HG02970 (cell line): ENCODE measurements at regions not wholly inside any gene's neighbourhood (a gene's known extent, or its start where the extent isn't known, plus 50 kb on each side); places are given as distances from the start of the nearest gene placed in this dataset.

ENCODE experiments used
- ATAC-seq: cut with Tn5 transposase; IDR thresholded peaks from one replicate; pipeline ENCODE4 v1.9.1; 2021; ENCODE audit warnings: mild to moderate bottlenecking, moderate library complexity, moderate number of reproducible peaks; ENCODE audit not compliant: unreplicated experiment, low FRiP score

DNA sequence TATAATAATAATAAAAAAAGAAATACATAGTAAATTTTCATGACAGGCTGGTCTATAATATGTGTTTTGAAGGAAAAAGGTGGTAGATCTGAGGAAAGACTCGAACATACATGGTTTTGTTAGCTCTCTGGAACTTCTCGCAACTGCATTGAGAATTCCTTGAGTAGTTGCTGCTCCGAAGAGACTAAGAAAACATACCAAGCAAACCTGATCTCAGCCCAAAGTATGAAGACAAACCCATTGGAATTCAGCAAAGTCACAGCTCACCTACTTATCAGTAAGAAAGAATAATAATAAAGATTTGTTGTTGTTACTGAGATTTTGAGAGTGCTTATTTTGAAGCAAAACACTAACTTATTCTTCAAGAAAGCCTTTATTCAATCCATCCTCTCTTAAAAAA, 1107.1 kb upstream of the EYS start:
- ATAC-seq: no peak

DNA sequence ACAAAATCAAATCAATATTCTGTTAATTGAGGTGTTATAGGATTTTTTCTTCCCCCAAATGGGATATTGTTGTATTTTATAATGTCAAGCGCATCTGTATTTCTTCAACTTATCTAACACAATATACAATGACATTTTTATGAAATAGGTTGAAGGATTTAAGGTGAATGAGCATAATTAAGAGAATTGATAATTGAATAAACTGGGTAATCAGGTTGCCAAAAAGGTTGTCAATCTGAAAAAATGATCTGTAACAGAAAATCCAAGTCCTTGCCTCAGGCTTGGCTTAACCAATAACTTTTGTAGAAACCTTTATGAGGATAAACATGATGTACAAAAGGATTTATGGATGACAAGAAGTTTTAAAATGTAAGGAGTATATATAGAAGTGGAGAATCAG, 1101.7 kb upstream of the EYS start:
- no peak for ATAC-seq

DNA sequence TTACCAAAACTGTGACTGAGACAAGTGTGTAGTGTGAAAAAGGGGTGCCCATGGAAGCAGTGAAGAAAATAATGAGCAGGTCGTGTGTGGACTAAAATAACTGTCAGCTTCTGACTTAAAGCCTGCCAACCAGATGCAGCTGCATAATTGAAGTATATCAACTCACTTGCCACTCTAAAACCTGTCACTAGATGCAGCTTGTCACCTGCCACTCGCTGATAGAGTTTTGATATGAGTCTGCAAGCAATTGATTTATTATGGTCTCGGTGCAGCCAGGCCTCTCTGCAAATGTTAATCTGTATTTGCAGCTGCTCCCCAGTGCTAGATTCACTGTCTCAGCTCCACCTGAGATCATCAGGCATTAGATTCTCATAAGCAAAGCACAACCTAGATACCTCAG, 1090.0 kb upstream of the EYS start:
- no peak for ATAC-seq

DNA sequence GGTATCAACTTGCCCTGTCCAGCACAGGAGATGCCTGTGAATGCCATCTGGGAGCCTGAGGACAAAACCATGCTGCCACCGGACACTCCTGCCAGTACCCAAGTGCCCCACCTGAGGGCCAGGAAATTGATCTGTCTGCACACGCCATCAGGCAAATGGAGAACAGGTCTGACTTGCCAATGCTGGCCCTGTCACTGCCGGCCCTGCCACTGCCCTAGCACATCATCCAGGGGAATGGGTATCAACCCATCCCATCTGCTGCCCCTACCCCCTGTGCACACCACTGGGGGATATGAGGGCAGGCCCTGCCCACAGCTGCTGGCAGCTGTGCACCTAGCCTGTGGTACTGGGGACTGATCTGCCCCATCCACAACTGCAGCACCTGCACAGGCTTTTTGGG, 1081.6 kb upstream of the EYS start:
- no peak for ATAC-seq

DNA sequence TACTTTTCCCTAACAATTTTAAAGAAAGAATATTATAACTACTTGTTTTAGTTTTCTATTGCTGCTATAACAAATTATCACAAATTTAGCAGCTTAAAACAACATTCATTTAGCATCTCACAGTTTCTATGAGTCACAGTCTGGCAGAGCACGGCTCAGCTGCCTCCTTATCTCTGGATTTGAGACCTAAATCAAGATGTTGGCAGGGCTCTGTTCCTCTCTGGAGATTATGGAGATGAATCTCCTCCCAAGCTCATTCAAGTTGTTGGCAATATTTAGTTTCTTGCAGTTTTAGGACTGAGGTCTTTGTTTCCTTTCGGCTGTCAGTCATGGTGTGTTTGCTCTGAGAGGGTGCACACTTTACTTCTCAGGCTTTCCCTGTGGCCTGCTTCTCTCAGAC, 1065.8 kb upstream of the EYS start:
- ATAC-seq: no peak

DNA sequence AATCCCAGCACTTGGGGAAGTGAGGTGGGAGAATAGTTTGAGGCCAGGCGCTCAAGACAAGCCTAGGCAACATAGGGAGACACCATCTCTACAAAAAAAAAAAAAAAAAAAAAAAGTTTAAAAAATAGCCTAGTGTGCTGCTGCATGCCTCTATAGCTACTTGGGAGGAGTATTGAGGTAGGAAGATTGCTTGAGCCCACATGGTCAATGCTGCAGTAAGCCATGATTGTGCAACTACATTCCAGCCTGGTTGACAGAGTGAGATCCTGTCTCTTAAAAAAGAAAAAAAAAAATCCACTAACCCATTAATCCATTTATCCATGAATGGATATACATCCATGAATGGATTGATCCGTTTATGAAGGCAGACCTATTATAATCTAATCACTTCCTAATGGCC, 1064.6 kb upstream of the EYS start:
- no peak for ATAC-seq

DNA sequence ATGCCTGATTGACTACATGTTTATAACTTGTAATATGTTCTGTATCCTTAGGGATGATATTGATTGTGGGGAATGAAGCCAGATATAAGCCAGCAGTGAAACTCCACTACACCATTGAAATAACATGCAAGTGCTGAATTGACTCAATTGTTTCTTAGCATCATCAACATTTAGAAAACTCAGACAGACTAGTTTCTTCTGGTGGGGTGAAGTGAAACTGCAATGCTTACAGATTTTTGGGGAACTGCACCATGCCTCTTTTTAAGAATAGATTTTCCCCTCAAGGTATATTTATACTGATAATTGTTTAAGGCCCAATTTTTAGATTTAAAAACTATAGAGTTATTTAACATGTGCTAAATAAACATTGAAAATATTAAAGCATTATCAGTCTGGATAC, 1044.6 kb upstream of the EYS start:
- ATAC-seq: no peak

DNA sequence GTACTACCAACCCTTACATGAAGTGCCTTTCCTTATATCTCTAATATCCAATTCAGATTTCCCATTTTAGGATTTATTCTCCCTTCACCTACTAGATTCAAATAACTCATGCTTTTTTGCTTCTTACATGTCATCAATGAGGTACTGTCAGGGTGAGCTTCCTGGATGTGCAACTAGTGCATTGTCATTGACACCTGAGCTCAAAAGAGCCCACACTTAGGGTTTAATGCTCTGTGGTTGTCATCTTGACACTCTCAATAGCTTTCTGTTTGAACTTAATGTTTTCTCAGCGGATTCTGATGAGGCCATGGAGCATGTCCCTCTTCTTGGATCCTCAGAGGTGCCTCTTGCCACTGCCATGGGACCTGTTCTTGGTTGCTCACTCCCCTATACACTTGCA, 1033.3 kb upstream of the EYS start:
- no peak for ATAC-seq

DNA sequence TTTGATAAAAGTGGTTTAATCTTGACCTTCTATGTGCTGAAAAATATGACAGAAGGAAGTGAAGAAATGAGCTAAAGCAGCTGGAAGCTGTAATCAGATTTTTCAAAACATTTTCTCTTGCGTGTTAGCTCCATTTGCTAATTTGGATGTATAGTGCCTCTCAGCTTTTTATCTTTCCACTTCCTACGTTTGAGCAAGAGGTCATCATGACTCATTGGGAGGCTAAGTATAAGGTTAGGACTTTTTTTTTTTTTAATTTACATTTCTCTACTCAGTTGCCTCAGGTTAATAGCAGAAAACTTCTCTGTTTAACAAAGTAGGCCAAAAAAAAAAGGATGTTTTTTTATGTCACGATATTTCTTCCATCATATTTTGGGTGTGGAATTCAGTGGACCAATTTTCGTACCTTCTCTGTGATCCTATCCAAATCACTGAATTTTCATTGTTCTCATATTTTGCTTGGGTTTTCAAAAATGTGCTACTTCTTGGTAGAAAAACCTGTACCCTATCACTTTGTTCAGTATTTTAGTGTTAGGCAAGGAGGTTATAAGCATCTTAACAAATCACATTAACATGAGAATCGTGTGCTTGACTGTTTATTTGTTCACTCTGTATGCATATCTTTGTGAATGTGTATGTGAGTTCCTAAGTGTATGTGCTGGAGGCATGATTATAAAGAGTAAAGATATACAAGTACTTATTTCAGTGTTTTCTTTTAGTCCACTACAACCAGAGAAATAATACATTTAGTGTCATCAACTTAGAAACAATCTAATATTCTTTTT, 1028.3 kb upstream of the EYS start:
- no peak for ATAC-seq

DNA sequence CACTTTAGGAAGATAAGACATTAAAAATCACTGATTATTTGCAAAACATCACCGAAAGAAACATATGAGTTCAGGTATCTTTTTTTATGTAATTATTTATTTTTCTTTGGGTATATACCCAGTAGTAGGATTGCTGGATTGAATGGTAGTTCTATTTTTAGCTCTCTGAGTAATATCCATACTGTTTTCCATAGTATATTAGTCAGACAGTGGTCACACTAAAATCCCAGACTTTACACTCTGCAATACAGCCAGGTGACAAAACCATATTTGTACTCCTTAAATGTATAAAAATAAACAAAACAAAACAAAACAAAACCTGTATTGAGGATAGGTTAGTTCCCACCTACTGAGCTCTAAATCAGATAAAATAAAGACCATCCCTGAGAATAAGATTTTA, 1024.3 kb upstream of the EYS start:
- ATAC-seq: no peak

DNA sequence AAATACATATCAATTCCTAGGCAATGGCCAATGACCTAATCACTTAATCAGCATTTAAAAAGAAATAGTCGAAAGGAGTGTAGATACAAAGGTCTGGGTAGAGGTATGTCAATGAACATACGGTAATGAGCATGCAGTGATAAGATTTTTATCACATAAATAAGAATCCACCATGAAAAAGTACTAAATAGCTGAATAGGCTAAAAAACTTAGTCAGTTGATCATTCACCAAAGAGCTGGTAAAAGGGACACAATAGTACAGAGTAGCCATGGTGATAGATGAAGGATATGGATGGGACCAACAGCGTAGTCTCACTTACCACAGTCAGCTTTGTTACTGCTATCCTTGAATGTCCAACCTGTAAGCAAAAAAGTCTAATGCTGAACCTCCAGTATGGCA, 1018.6 kb upstream of the EYS start:
- ATAC-seq: no peak

DNA sequence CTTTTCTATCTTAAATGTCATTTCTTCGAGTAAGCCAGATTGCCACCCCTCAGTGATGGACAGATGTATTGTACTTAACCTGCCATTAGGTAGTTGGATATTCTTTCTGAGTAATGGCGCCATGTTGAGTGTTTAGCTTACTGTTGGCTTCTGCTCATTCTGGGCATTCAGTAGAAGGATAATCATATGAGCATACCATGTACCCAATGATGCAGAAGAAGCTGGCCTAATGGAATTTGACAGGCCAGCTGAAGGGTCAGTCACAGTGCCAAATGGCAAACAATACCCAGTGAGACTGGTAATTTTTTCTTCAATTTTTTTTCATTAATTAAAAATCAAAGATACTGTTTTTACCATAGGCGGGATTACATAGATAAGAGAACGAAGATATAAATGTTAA, 1010.8 kb upstream of the EYS start:
- ATAC-seq: no peak

DNA sequence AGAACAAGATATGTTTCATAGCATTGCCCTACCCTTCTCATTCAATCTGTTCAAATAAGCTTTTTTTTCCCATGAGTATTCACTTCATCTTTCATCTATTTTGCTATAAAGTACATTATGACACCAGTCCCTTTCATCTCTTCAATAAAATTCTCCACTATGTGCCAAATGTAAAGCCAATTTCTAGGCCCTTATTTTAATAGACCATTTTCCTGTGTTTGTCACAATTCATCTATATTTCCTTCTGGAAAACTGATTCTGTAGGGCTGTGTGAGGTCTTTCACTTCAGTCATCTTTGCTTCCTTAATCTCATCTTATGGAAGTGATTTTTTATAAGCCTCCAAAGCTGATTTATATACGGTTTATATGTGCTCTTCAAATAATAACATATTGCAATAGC, 992.4 kb upstream of the EYS start:
- no peak for ATAC-seq

DNA sequence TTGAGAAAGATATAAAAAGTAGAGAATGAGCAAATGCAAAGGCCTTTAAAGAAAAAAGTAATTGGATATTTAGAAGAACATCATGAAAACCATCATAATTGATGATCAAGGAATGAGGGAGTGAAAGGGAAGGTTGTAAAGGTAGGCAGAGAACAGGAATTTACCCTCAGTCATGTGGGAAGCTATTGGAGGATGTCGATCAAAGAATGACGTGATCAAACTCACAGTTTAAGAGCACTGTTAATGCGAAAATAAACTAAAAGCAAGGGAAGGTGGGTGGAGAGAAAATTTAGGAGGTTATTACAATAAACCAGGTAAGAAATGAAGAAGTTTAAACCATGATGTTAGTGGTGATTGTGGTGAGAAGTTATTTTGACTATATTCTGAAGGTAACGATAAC, 982.6 kb upstream of the EYS start:
- no peak for ATAC-seq

DNA sequence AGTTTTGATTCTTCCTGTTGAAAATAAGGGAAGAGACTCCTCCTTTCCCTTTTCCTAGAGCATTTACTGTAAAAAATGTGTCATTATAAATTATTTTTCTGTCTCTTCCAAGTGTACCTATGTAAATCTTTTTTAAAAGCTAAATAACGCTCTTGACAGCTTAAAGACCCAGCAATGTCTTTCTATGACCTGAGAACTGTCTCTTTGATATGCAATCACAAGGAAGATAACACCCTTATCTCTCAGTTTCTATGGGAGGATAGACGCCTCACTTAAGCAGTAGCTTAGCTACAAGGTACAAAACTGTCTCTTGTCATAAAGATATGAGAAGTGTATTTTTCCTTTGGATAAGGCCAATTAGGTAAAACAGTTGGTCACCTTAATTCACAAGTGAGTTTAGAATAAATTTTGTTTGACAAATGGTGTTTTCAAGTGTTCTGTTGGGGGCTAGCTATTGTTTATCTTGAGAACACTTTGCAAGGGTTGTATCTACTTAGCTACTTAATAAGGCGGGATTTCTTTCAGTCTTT, 980.6 kb upstream of the EYS start:
- ATAC-seq: no peak

DNA sequence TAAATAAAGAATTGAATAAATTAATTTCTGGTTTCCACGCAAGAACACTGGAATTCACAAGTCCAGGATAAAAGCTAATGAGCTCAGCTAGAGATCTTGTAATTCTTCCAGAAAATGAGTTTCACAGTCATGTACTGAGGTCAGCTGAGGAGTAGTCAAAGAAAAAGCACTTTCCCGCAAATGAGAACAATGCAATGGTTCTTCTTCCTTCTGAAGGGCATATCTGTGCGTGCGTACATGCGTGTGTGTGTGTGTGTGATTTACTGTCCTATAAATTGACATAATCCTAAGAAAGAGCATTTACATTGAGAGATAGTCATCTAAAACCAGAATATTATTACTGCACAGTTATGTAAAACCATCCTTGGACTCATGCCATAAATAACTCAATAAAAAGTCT, 968.9 kb upstream of the EYS start:
- ATAC-seq: no peak

DNA sequence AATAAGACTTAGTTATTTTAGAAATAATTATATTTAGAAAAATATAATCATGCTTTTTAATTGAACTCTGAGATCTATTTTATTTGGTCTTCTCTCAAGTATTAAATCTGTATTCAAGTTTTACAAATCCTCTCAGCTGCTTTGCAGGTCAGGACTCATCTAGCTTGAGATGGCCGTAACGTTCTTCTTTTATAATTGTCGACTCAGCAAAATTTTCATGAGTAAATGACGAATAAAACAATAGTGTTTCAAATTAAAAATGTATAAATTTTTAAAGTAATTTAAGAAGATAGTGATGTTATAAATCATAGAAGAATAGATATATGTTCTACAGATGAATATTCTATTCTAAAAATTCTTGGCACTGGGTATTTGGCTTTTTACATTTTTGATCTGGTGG, 957.1 kb upstream of the EYS start:
- no peak for ATAC-seq

DNA sequence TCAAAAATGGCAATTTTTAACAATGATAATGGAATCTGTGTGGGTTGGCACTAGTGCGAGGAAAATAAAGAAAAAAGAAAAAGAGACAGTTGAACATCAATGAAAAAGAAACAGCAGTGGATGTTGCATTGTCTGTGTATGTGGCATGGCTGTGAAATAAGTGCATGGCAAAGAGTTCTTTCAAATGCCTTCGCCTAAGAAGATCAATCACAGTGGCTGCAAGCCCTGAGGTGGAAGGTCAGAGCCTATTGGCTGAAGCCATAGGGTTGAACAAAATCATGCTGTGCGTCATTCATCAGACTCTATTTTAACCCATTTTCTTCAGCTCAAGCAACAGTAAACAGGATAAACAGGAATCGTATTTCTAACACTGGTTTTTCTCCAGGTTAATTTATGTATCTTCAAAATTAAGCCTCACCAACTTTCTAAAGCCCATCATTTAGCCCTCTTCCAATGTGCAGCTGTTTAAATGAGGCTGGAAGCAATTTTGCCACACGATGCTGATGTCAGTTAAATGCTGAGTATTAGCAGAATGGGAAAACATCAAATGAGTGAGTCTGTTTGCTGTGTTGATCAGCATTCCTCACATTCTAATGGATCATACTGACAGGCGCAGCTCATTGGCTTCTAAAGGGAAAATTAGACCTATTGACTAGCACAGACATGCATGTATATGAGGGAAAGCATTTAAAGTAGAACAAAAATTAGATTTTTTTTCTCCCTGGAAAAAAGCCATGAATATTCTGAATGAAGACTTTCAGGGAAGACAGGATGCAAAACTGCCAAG, 955.9 kb upstream of the EYS start:
- ATAC-seq: no peak

DNA sequence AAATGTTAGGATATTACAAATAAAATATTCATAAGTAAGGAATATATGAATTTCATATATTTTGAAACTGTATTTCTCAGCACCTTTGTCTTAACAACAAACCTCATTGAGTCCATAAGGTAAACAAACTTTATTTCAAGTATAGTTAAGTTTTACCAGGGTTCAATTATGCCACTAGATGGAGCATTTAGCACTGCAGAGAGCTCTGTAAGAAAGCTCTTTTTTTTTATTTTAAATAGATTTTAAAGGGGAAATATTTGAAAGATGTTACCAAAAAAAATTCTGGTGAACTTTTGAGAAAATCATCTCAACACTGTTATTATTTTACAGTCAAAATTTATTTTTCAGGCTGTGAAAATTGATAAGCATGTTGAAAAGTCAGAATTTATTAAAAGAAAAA, 955.2 kb upstream of the EYS start:
- no peak for ATAC-seq

DNA sequence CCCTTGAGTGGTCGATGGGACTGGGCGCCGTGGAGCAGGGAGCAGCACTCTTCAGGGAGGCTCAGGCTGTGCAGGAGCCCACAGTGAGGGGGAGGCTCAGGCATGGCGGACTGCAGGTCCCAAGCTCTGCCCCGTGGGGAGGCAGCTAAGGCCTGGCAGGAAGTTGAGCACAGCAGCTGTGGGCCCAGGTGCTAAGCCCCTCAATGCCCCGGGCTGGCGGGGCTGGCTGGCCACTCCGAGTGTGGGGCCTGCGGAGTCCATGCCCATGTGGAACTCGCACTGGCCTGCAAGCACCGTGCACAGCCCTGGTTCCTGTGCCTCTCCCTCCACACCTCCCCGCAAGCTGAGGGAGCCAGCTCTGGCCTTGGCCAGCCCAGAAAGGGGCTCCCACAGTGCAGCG, 948.4 kb upstream of the EYS start:
- no peak for ATAC-seq

DNA sequence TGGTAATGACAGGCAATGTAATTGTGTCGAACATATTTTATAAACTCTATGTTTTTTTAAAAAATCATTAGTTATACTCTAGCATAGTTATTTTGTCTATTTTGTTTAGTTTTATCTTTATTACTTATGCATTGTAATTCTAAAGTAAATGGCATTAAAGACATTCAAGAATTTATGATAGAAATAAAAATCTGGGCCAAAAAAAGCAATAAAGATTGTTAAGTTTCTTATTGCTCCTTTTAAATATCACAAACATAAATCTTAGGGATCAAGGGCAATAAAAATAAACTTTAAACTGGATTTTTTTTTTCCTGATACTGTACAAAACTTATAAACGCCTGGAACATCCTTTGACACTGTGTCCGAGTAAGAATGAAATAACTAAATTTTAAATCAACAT, 931.5 kb upstream of the EYS start:
- ATAC-seq: no peak

DNA sequence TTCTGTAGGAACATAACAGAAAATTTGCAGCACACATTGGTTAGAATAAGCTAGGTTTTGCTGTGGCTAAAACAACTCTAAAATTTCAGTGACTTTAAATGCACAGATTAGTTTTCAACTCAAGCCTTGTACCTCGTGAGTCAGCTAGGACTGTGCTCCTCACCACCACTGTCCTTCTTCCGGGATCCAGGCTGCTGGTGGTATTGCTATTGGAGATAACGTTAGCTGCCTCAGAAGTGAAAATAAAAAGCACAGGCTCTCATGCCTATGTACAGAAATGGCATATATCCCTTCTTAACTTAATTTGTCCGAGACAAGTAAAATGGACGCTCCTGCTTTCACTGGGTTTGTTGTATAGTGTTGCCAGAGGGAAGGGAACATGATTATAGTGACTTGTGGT, 931.1 kb upstream of the EYS start:
- ATAC-seq: no peak
